ENCODE measurements at regions not wholly inside any gene's neighbourhood (a gene's known extent, or its start where the extent isn't known, plus 50 kb on each side); places are given as distances from the start of the nearest gene placed in this dataset.

GRCh38 chr1:164466001-164466421 is 93.0 kb upstream of the PBX1 start:
- FAIRE-seq, result no peak
- intact Hi-C loops (cut with DNase I), result no loop called here

GRCh38 chr1:164466429-164466828 is 92.6 kb upstream of the PBX1 start:
- Histone ChIP-seq H3K27ac (ENCODE audit: low read depth in 2 of 2, low read length in 2 of 2) (no peak overlapping the region), H3K4me3 (ENCODE audit: low read length in 3 of 3) (no peak overlapping the region), H3K36me3 (ENCODE audit: control insufficient read depth in 2 of 3, insufficient read depth in 3 of 3, low read length in 3 of 3) (no peaks in the 10 kb centered on the region), H3K9ac (ENCODE audit: low read length in 3 of 3) (no peak overlapping the region), H3K27me3 (ENCODE audit: control insufficient read depth, insufficient read depth, low read length) (no peaks in the 10 kb centered on the region), H3K4me1 (ENCODE audit: control insufficient read depth in 2 of 3, insufficient read depth in 2 of 3, low read depth in 1 of 3, low read length in 3 of 3) (no peaks in the 10 kb centered on the region), H3K9me3 (ENCODE audit: control insufficient read depth in 2 of 3, insufficient read depth in 1 of 3, low read length in 3 of 3) (no peaks in the 10 kb centered on the region)
- TF ChIP-seq CTCF (IDR thresholded peaks at IDR 0.05; ENCODE audit: borderline replicate concordance, extremely low read depth, insufficient read depth), result no peak
- intact Hi-C loops (cut with DNase I), result no loop called here
- DNase-seq, result no peak
- no peak for FAIRE-seq

More at GRCh38 chr1:164466001-164466421, 93.0 kb upstream of the PBX1 start:
- Histone ChIP-seq H3K9ac (ENCODE audit: low read length in 3 of 3) (no peak overlapping the region), H3K36me3 (ENCODE audit: control insufficient read depth in 2 of 3, insufficient read depth in 3 of 3, low read length in 3 of 3) (no peaks in the 10 kb centered on the region), H3K4me1 (ENCODE audit: control insufficient read depth in 2 of 3, insufficient read depth in 2 of 3, low read depth in 1 of 3, low read length in 3 of 3) (no peaks in the 10 kb centered on the region), H3K9me3 (ENCODE audit: control insufficient read depth in 2 of 3, insufficient read depth in 1 of 3, low read length in 3 of 3) (no peaks in the 10 kb centered on the region), H3K27me3 (ENCODE audit: control insufficient read depth, insufficient read depth, low read length) (no peaks in the 10 kb centered on the region), H3K27ac (ENCODE audit: low read depth in 2 of 2, low read length in 2 of 2) (no peak overlapping the region), H3K4me3 (ENCODE audit: low read length in 3 of 3) (no peak overlapping the region)
- no peak for DNase-seq
- TF ChIP-seq CTCF (IDR thresholded peaks at IDR 0.05; ENCODE audit: borderline replicate concordance, extremely low read depth, insufficient read depth), result no peak

GRCh38 chr1:164470996-164471395 is 88.0 kb upstream of the PBX1 start:
- intact Hi-C loops (cut with DNase I), result no loop called here
- no peak overlapping the region for H3K4me3 ChIP-seq (ENCODE audit: low read length in 3 of 3)
- H3K4me1 ChIP-seq (ENCODE audit: control insufficient read depth in 2 of 3, insufficient read depth in 2 of 3, low read depth in 1 of 3, low read length in 3 of 3), result no peaks in the 10 kb centered on the region
- no peaks in the 10 kb centered on the region for H3K9me3 ChIP-seq (ENCODE audit: control insufficient read depth in 2 of 3, insufficient read depth in 1 of 3, low read length in 3 of 3)
- no peak for TF ChIP-seq CTCF (IDR thresholded peaks at IDR 0.05; ENCODE audit: borderline replicate concordance, extremely low read depth, insufficient read depth)
- DNase-seq (no peak), FAIRE-seq (no peak)
- no peaks in the 10 kb centered on the region for H3K36me3 ChIP-seq (ENCODE audit: control insufficient read depth in 2 of 3, insufficient read depth in 3 of 3, low read length in 3 of 3)
- H3K27ac ChIP-seq (ENCODE audit: low read depth in 2 of 2, low read length in 2 of 2), result no peak overlapping the region
- no peak overlapping the region for H3K9ac ChIP-seq (ENCODE audit: low read length in 3 of 3)
- no peaks in the 10 kb centered on the region for H3K27me3 ChIP-seq (ENCODE audit: control insufficient read depth, insufficient read depth, low read length)

GRCh38 chr1:164472841-164473240 is 86.1 kb upstream of the PBX1 start:
- no peak for DNase-seq
- Histone ChIP-seq H3K4me1 (ENCODE audit: control insufficient read depth in 2 of 3, insufficient read depth in 2 of 3, low read depth in 1 of 3, low read length in 3 of 3) (no peaks in the 10 kb centered on the region), H3K4me3 (ENCODE audit: low read length in 3 of 3) (no peak overlapping the region), H3K9me3 (ENCODE audit: control insufficient read depth in 2 of 3, insufficient read depth in 1 of 3, low read length in 3 of 3) (no peaks in the 10 kb centered on the region), H3K9ac (ENCODE audit: low read length in 3 of 3) (no peak overlapping the region), H3K27ac (ENCODE audit: low read depth in 2 of 2, low read length in 2 of 2) (no peak overlapping the region), H3K36me3 (ENCODE audit: control insufficient read depth in 2 of 3, insufficient read depth in 3 of 3, low read length in 3 of 3) (no peaks in the 10 kb centered on the region), H3K27me3 (ENCODE audit: control insufficient read depth, insufficient read depth, low read length) (no peaks in the 10 kb centered on the region)
- FAIRE-seq, result no peak
- no peak for TF ChIP-seq CTCF (IDR thresholded peaks at IDR 0.05; ENCODE audit: borderline replicate concordance, extremely low read depth, insufficient read depth)
- intact Hi-C loops (cut with DNase I), result no loop called here

All from kidney (tissue), 13 donors.